NCI-H2107 treated with DMSO at 0.1 percent for 48 hours (cell line): ENCODE measurements at regions not wholly inside any gene's neighbourhood (a gene's known extent, or its start where the extent isn't known, plus 50 kb on each side); places are given as distances from the start of the nearest gene placed in this dataset.
"Not testable (repeated sequence)": the region's sequence is repeated elsewhere in the genome, so short reads cannot be mapped to it uniquely, and the experiment has no call there.

Source experiments
- DNase-seq: peaks from one replicate; lab custom pipeline; 2025; ENCODE audit not compliant: unreplicated experiment; lab: John Stamatoyannopoulos, UW

GRCh38 chr6:25176466-25176865 is 102.7 kb upstream of the CARMIL1 start:
- DNase-seq = no peak

DNA sequence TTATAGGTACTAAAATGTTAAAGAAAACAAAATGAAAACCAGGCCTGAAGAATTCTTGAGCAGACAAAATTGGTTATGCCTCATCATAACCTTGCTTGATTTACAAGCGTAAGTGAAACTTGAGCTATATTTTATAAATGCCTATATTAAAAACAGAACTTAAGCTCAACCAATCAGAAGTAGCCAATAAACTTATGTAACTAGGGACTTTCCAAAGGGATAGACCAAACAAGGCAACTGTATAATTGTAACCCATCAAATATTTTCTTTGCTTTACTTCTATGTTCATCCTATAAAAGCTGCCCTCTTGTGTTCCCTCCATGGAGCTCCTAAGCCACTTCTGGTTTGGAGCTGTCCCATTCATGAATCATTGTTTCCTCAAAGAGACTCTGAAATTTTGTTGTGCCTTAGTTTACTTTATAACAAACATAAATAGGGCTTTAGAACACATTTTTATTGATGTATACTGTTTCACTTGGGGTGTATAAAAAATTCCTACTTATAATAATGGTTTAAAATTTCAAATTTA is 101.6 kb upstream of the CARMIL1 start:
- DNase-seq = no peak

- no peak for DNase-seq
Observed at GRCh38 chr6:25178336-25179035, 100.7 kb upstream of the CARMIL1 start.

DNA sequence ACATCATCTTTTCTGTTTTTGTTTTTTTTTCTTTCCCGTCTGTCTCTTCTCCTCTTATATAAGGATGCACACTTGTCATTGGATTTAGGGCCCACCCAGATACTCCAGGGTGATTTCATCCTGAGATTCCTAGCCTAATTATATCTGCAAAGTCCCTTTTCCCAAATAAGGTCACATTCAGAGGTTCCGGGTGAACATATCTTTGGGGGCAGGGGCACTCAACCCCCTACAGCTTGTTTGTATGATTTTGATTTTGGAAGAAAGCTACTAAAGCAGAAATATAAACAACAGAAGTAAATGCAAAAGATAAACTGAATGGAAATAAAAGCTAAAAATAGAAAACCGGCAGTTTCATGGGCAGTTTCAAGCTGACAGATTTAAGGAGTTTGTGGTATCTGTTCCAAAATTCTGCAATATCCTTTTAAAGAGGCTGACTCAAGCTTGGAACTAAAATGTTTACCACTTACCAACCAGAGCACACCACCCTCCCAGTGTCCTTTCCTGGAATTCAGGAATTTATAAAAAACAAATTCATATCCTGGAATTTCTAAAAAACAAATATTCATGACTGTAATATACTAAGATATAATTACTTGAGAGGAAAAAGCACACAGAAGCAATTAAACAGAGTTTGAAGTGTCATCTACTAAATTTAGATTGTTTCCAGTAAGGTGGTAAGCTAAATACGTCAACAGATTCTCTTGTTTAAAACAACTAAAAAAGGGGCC is 100.0 kb upstream of the CARMIL1 start:
- no peak for DNase-seq

GRCh38 chr6:25180630-25181349 is 98.4 kb upstream of the CARMIL1 start:
- no peak for DNase-seq

DNA sequence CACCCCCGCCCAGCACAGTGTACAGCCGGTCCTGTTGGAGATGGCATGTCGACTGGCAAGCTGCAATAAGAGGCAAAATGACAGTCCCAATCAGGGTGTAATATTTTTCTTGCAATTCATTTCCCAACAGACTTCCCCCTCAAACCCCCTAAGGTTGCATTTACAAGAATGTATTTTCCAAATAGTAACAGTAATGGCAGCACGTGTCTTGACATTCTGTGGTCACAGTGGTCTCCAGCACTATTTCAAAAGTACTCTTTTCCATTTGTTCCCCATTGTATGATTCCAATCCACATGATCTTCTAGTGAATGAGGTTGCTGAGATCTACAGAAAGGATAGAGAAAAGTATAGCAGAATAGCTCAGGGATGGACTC is 97.8 kb upstream of the CARMIL1 start:
- DNase-seq = no peak

- DNase-seq = no peak
Observed at GRCh38 chr6:25181923-25182322, 97.3 kb upstream of the CARMIL1 start.

GRCh38 chr6:25186919-25187318 is 92.3 kb upstream of the CARMIL1 start:
- DNase-seq = no peak

DNA sequence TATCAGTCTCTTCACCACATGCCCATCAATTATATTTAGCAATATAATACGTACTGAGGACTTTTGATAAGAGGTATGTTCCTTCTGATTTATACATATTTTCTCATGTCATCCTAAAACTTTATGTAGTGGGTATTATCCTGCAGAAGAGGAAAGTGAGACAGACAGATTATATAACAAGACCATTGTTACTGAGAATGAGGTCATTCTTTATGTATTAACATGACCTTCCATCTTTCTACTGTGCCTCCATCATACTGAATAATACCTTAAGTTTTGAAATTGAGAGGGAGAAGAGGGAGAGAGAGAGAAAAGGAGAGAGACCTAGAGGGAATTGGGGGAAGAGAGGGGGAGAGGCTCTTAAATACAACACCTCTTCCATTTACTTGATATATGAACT is 90.9 kb upstream of the CARMIL1 start:
- no peak for DNase-seq

DNA sequence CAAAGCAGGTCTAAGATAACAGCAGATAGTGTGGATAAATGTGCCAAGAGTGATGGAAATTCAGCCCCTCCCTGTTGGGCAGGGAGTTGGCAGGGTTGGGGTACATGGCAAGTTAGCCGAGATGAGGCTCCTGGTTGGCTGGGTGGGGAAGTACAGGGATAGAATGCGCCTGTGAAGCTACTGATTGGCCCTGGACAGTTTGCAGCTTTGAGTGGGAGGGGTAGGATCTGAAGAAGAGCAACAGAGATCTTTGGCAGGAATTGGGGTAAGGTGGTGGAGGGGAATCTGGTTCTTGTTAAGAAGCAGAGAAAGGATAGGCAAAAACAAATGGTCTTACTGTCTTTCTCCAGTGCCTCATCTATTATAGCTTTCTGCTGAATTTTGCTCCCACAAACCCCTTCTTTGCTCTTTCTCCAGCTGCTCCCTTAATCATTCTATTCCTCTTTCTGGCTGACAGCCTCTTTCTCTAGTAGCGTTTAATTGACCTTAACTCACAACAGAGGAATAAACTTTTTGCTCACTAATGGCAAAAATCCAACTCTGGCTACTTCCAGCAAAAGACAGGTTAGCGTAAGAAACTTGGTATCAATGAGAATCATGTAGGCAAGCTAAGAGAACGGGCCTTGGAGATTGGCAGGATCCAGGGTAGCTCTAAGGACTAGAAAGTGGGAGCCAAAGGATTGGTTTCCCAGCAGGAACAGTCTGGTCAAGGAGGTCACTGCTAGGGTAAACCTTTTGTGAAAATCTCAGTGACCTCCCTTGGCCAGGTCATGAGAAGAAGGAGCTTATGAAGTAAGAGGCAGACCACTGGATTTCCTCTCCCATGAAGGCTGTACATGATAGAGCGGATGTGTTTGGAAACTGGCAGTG is 86.3 kb upstream of the CARMIL1 start:
- no peak for DNase-seq

DNA sequence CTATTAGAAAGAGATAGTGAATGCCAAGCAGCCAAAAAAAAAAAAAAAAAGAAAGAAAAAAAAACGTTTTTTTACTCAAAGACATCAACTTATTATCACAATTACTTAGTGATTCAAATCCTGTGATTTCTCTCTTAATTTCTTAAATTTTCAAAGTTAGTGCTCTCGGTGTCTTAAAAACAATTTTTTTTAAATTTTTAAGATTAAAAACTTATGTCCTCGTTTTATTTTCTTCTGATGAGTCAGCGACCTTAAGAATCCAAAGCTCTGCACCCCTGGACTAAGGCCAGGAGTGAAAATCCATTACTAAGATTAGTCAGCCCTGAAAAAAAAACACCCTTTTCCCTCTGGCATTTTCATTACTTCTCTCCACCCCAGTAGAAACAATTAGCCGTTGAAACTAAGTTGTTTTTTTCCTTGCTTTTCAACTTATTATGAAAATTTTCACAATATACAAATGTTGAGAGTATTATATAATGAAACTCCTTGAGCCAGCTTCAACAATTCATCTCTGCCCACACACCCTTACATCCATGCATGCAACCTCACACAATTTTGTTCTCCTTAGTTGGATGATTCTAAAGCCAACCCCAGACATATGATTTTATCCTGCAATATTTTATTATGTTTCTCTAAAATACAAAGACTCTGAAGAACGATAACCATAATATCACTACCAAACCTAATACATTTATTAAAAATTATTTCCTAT is 85.6 kb upstream of the CARMIL1 start:
- DNase-seq = no peak

DNA sequence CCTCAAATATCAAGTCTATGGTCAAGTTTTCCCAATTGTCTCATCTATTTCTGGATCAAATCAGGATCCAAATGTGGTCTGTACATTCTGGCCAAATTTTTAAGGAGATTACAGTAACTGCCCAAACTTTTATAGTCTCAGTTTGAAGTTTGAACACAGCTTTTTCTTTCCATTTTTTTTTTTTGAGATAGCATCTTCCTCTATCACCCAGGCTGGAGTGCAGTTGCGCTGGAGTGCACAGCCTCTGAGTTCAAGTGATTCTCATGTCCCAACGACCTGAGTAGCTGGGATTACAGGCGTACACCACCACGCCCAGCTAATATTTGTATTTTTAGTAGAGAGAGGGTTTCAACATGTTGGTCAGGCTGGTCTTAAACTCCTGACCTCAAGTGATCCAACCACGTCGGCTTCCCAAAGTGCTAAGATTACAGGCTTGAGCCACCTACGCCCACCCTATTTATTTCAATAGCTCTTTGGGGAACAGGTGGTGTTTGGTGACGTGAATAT is 84.9 kb upstream of the CARMIL1 start:
- DNase-seq = no peak

- no peak for DNase-seq
Observed at GRCh38 chr6:25196464-25196863, 82.7 kb upstream of the CARMIL1 start.

DNA sequence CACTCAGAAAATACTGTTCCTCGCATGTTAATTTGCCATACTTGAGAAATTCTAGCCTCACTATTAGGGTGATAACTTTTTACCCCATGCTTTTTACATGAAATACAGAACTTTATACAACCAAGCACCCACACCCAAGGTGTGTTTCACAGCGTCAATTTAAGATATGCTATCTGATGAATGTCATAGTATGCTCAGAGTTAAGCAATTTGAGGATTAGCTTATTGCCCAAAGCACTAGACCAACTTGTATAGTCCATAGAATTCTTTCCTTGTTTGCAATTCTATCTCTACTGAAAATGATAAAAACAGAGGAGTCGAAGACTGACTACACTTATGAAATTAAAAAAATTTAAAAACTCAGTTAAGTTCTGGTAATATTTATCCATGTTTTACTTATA is 82.1 kb upstream of the CARMIL1 start:
- no peak for DNase-seq

DNA sequence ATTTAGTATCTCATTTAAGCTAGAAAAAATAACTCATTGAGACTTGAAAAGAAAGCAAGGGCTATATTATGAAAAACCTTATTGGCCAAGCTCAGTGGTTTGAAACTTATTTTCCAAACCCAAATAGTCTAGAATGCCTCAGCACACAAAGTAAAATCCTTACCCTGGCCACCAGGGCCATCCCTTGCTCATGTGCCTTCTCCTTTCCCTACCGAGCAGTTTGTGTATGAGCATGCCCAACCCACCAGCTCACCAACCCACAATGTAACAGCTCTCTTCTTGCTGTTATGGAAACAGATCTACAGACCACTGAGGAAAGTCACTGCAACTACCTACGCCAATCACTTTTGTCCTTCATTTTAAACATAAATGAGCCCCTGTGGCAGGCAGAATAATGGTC is 79.6 kb upstream of the CARMIL1 start:
- no peak for DNase-seq

GRCh38 chr6:25202504-25202903 is 76.7 kb upstream of the CARMIL1 start:
- DNase-seq = no peak

DNA sequence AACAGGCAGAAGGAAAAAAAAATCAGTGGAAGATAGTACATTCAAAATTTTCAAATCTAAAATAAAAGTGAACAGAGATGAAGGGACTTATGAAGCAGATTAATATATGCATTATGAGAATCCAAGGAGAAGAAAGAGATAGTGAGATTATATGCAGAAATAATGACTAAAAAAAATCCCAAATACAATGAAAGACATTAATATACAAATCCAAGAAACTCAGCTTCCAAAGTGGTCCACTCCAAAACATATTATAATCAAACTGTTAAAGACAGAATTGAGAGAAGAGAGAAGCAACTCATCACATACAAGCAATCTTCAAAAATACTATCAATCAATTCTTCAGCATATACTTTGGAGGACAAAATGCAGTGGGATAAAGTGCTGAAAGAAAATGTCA is 73.5 kb upstream of the CARMIL1 start:
- DNase-seq = no peak

GRCh38 chr6:25207453-25208155 is 71.6 kb upstream of the CARMIL1 start:
- DNase-seq = not testable (repeated sequence)

- DNase-seq = no peak
Observed at GRCh38 chr6:25215881-25216280, 63.3 kb upstream of the CARMIL1 start.

DNA sequence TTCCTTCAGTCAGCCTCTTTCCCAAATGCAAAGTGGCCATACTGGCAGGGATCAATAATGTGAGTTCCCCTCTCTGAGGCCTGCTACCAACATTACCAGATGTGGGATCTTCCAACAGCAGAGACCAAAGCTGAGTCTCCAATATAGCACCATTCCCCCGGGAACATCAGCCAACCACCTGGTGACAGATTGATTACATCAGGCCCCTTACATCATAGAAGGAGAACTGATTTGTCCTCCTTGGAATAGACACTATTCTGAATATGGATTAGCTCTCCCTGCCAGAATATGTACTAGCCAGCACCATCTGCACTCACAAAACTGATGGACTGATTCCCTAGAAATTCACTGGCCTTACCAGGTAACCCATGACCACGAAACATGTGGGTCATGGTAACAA is 61.9 kb upstream of the CARMIL1 start:
- DNase-seq = no peak
